GM19238 (cell line): ENCODE measurements at regions not wholly inside any gene's neighbourhood (a gene's known extent, or its start where the extent isn't known, plus 50 kb on each side); places are given as distances from the start of the nearest gene placed in this dataset.

Experiments used
- DNase-seq: peaks from one replicate; pipeline ENCODE4 v3.0.0; 2011; ENCODE audit warnings: low spot score; ENCODE audit not compliant: insufficient read length

DNA sequence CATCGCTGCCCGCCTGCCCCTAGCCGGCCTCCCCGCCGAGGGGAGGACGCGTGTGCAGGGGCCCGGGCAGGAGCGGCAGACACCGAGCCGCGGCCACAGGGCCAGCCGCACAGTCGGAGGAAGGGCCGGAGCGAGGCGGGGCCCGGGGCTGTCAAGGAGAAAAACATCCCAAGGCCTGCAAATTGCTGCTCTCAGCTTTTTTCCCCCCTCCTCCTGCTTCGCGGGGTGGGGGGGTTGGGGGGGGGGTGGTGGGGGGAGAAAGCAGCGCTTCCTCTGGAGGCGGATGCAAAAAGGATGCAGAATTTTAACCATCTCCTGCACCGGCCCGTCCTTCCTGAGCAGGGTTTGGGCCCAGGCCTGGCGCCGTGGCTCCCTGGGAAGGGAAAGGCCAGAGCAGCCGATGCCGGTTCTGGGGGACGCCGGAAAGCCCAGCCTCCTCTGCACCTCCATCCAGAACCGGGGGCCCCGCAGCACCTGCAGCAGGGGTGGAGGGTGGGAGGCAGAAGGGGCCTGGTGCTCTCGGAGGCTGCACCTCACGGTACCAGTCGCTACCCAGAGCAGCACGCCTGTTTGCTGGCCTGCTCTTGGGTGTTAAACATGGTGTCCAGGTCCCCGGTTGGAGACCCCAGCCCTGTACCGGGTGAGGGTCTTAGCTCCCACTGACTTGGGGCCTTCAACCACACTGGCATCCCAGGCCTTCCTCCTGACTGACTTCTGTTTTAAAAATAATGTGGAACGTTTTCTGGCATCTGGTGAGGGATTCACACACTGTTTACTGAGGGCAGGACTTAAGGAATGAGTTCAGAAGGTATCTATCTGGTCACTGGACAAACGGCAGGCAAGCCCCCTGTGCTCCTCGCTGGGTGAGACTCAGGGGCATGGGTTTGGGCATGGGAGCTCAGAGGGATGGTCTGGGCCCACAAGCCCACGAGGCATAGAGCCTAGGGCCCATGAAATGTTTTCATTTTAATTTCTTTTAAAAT, 77.4 kb upstream of the WNT7B start:
- DNase-seq = peak; percentile 55

DNA sequence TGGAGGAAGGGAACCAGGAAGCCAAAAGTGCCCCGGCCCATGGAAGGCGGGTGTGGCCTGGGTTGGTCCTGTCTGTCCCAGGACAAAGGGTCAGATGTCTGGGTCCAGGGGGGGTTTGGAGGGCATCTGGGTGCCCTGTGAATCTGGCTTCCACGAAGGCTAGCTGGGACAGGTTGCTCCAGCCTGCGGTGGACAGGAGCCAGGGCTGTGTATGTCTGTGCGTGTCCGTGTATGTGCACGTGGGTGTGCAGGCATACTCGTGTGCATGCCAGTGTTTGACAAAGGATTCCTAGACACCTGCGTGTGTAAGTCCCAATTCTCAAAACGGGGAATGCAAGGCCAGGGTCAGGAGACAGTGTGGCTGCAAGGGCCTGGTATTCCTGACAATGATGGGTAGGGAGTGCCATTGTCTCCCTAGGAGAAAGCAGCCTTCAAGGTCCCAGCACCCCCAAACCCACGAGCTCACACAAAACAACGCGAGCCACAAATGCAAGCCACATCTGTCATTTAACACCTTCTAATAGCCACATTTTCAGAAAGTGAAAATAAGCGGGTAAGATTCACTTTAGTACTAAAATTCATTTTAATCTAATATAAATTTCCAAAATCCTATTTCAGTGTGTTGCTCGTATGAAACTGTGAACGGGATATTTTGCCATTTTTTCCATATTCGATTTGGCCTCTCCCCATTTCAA, 78.4 kb upstream of the WNT7B start:
- DNase-seq = no peak

DNA sequence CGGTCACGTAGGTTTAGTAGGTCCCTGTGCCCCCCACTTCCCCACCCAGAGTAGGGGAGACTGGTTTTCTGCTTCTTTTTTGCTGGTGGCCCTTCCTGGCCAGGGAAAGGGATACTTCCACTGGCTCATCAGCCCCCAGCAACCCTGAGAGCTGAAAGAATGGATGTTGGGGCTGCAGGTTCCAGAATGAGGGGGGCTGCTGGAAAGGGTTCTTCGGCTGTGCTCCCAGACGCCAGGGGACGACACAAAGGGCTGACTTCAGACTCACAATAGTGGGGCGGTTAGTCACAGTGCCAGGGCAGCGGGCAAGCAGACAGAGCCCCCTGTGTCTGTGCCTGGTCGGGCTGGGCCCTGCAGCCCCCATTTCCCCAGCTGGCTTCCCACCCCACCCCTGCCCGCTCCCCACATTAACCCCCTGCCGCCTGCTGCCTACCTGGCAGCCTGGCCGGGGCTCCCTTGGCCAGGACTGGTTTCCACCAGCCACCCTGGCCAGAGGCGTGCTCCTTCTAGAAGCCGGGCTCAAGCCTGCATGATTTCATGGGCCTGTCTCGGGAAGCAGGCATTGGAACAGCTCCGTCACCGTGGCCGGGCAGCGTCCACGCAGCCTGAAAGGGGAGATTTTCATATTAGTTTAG, 79.1 kb upstream of the WNT7B start:
- DNase-seq = no peak

DNA sequence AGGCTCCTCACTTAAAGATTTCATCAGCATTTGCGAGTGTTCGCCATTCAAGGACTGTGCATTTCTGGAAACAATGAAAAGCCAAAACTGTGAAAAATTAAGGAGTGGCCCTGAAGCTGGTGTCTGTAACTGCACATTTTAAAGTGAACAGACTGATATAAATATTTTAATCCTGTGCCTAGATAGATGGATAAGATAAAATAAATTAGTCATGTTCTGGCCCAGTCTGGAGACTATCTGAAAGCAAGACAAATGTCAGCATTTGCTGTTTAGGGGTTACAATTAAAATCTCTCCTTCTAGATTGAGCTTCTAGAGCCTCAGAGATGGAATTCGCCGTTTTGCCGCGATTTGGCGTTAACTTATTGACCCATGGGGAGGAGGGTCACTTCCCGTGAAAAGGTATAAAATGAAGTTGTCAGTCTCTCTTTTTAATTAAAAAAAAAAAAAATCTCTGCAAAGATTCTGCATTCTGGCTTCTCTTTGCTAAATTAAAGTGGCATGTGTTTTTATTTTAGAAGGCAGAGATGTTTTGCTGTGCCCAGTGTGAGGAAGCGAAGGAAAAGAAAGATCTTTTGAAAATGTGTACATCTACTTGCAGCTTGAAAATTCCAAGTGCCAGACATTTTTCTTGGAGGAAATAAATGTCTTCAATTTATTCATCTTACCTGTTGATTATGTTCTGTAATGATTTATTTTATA, 79.7 kb upstream of the WNT7B start:
- no peak for DNase-seq

DNA sequence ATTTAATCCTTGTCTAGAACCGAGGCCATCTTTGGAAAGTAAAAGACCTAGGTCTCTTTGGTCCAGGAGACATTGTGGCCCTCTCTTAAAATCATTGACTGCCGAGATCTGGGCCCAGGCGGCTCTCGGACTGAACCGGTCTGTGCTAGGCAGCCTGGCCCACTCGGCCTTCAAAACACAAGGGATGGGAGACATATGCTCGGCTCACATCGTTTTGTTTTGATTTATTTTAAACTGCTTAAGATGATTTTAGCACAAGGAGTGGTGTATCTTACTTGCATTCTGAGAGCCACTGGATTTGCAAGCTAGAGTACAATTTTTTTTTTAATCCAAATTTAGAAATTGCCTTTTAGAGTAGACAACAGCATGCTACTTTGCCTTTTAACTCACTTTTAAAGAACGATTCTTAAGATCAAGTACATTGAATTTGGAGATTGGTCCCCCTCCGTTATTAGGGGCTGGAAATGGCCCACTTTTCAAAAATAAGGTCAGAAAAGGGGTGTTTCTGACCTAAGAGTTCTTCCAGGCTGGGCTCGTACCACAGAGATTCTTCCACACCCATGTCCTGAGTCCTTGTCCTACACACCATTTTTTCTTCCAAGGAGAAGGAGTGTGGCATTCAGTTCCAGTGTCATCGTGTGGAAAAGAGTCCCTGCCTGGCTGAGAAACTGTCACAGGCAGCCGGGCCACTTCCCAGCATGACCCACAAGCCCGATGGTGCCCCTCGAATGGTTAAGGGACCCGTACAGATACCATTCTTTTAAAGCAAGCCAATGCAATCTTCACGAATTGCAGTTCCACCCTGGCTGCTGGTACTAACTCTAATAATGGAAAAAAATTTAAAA, 80.5 kb upstream of the WNT7B start:
- DNase-seq = no peak

DNA sequence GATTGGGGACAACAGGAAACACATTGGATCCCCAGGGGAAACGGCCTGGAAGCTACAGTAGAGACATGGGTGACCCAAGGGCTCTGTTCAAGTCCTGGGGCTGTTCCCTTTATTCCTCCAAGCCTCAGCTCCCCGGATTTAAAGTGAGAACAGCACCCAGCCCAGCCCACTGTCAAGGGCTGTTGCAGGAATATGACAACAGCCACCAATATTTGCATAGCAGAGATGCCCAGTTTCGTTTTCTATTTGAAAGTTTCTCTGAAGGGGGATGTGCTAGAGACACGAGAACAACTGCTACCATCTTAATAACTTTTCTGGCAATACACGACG, 81.1 kb upstream of the WNT7B start:
- DNase-seq = peak; percentile 91

DNA sequence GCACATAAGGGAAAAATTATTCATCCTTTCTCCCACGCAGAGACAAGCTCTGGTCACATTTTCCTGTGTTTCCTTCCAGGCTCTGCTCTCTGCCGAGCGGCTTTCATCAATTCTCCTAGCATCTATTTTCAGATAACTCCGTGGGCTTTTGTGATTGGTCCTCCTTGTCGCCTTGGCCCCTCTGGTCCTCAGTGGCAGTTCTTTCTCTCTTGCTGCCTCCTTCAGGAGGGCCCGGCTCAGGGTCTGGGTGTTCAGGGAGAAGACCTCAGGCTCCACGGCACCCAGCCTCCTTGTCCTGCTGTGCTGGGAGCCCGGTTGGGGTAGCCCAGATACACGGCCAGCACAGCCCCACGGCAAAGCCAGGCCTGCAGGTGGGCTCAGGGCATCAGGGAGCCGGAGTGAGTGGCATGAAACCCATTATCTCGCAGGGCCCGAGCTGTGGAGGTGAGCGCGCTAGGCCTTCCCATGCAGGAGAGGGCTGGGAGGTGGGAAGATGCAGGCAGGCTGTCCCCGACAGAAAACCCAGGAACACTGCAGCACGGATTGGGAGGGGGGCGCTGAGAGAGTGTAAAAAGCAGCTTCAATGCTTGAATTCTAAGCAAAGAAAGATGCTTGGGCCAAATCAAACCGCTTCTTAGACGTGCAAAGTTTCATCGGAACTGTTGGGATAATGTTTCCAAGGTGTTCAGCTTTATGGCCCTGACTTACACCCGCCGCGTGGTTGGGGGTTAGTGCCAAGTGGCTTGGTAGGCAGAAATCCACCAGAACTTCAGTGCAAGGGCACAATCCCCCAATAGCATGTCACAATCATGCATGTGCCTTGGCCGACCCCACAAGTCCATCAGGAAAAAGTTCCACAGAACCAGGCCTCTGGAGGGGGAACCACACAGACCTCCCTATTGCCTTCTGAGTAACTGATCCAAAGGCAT, 81.9 kb upstream of the WNT7B start:
- DNase-seq = no peak

DNA sequence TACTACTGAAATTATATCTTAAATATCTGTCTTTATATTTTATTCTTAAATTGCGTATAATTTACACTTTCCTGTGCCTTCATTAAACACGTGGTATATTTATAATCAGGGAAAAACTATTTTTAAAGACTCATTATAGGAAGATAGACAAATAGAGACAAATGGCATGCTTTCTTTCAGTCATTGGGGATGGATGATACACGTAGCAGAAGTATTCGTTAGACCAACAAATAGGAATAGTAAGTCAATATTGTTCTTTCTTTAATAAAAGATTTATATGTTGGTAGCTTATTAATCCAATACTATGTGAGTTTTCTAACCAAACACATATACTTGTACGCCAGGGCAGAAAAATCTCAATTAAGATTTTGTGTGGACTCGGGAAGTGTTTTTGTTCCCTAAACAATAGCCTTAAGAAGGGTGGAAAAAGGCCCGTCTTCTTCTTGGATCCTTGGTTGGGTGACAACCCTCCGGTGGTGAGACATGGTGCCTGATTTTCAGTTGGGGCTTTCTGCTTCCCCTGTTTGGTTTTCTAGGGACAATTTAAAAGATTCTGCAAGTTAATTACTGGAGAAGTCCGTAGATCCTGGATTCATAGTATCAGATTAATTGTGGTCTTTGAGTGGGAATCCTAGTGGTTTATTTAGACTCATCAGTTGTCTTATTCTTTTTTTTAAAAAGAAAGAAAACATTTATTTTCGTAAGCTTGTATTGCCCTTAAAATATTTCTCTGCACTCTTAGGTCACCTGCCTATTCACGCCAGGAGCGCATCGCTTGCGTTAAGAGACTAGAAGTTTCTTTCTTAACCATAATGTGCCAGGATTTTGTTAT, 83.5 kb upstream of the WNT7B start:
- DNase-seq = no peak

DNA sequence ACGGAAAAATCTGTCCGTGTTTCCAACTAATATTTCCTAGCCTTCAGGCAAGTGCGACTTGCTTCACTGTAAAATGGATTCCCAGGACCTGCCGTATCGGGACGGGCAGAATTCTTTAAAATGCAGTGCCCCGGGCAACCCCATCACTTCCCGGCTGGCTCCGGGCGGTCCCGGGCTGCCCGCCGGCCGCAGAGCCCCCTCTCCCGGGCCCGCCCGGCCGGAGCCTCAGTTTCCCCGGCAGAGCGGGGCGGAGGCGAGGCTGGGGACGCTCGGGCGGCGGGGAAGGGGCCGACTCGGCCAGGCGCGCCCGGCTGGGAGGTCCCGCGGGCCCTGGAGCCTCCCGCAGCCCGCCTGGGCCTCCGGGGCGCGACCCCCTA, 84.2 kb upstream of the WNT7B start:
- no peak for DNase-seq

DNA sequence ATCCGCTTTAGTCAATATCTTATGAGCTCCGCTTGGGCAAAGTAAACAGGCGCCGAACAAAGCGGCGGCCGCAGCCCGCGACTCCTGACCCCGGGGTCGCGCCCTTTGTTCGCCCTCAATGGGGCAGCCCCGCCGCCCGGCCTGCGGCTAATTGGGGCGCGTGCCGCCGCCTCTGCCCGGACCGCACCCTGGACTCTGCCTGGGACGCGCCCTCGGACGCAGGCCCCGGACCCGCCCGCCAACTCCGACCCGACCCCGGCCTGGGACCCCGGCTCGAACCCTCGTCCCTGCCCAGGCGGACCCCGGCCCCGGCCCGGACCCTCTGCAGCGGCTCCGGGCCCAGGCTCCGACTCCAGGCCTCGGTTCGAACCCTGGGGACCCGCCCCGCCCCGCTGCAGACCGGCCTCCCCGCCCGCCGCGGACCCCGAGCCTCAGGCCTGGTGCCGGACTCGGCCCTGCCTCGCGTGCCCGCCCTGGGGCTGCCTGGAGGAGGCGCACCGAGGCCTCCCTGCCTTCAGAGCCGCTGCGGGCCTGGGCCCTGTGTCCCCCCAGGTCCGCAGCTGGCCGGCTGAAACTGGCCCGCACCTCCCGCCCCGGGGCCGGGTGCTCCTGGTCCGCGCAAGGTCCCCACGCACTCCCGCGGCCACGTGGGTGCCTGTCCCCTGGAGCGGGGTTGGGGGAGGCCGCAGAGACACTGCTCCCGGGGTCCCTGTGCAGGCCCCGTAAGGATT, 84.7 kb upstream of the WNT7B start:
- no peak for DNase-seq

DNA sequence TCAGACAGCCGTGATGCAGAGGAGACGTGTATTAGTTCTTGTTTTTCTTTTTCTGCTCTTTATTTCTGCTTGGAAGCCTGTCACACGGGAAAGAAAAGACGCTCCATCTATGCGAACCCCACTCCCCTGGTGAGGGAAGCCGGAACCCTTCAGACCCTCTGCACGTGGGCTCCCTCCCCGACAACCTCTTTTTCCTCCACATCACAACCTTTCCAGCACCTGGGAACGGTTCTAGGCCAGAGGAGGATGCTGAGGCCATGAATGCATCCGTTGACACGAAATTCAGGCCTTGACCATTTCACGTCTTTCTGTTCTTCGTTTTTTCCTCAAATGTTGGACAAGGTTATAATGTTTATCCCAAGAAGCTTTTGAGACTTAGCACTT, 85.3 kb upstream of the WNT7B start:
- DNase-seq = no peak

DNA sequence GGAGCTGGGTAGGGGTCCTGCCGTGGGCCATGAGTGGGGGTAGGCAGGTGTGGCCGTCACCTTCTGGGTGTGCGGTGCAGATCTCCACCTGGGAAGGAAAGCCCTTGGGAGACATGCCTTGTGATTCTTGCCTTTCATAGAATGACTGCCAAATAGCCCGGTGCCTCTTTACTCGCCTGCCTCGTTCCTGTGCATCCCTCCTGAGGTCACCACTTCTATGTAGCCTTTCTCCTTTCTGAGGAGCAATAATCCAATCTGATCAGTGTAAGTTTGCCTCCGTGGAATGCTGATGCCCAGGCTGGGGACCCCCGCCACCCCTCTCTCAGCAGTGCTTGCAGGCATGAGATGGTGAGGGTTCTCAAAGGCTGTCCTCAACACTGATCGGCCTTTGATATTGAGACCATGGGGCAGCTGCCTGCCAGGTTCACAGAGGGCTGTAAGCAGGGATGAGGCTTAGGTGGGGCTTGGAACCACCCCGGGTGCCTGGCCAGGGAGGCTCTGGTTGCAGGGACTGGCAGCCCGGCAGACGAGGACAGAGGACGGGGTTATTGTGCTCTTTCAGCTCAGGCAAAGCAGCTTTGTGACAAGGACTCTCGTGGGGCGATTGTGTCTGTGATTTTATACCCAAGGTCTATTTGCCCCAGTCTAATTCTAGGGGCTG, 86.1 kb upstream of the WNT7B start:
- no peak for DNase-seq

DNA sequence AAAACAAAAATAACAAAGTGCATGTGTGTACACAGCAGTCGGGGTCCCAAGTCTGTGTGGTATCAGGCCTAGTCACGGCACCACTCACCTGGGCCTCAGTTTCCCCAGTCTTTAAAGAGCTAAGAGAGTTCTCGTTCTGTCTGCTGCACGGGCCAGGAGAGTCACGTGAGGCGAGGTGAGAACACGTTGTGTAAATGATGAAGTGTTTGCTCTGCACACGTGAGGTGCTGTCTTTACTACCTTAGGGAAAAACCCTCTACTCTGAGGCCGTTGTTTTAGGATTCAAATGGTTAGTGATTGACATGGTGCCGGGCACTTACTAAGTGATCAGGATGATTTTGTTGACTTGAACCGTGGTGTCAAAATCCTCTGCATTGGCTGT, 86.5 kb upstream of the PPARA start:
- no peak for DNase-seq

DNA sequence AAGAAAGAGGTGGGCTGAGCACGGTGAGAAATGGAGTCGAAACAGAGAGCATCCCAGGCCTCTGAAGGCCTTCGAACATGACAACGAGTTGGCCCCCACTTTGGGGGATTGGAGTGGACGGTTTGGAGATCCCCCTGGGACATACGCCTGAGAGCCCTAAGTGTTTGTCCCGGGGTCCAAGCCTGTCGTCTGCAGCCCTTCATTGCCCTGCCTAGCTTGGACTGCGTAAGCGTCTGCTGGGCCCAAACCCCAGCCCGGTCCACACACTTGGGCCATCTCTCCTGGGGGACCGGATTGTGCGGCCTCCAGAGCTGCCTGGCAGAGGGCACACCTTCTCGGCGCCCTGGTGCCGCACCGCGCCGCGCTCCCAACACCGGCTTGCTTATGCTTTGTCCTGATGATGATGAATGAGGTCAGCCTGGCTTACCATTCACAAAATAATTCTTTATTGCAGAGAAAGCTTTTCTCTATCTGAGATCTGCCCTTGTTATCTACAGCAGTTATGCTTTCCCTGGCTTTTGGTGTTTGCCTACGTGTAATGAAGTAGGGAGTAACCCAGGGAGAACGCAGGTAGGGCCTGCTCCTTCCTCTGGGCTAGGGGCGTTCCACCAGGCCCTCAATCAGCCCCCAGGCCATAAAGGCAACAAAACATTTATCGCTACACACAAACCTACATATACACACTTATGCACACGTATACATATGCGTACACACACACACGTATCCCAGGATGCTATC, 85.9 kb upstream of the PPARA start:
- no peak for DNase-seq

DNA sequence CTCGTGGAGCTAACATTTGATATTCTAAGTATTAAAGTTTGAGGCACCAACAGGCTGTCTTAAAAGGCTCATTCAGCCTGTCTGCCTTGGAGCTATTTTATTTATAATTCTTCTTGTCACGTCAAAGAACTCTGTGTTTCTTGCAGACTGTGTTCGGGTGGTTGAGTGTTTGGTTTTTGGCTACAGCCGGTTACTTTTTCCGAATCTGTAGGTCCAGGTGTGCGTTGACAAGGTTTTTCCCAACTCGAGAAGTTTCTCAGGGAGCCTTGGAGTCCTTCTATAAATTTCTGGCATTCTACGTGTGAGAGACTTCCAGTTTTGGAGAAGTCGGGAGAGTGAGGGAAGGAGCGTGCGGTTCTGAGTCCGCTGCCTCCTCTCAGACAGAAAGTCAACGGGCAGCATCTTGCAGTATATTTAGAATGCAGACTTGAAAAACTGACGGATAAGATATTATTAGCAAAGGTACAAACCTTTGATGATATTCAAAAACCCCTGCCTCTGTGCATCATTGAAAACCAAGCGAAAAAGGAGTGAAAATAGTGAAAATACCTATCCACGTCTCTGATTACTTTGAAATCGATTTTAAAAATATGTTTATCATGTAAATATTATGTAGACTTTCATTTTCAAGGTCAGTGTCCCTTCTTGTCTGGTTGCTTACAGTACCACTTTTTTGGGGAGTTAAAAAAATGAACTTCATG, 85.2 kb upstream of the PPARA start:
- no peak for DNase-seq

DNA sequence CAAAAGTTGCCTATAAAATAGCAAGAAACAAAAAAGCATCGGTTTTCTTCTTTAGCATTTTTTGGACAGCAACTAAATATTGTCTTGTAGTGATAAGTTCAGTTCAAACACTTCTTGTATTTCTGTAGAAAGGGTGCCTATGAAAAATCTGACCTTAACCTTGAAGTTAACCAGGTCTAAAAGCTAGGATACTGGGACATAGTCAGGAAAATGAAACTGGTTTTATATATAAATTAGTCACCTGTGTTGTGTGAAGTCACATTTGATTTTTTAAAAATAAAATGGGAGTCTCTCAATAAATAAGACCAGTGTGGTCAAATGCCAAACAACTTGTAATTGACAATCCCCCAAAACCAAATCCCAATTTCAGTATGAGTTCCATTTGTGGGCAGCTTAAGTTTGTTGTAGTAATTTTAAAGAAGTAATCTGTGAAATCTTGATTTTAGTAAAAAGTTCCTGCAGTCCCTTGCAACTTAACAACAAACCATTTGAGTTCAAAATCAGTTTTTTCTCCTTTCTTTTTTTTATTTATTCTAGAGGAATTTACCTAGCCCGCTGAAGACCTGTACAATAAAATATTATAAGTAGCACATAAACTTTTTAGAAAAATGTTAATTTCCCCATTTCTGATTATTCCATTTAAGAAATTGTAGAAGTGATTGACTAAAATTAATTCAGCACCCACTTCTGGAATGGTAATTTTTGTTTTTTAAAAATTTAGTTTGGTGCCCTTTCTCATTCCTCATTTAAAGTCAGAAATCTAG, 84.5 kb upstream of the PPARA start:
- DNase-seq = no peak
